Upper lobe of left lung (tissue), 4 donors: ENCODE measurements at regions not wholly inside any gene's neighbourhood (a gene's known extent, or its start where the extent isn't known, plus 50 kb on each side); places are given as distances from the start of the nearest gene placed in this dataset.

Experiments used
- CTCF ChIP-seq, 6 experiments: fragments of 450-650 bp in 4 of 6; fragments of 200-600 bp in 2 of 6; sonication (generic) in 2 of 6; IDR thresholded peaks; one replicate each; pipeline ENCODE4 v1.5.1; 2016 to 2019; ENCODE audit warnings: antibody characterized with exemption in 6 of 6
- EP300 ChIP-seq, 4 donors: sonication (generic); formaldehyde crosslinking; IDR thresholded peaks; one replicate each; pipeline ENCODE4 v1.5.1; 2017; ENCODE audit warnings: antibody characterized with exemption in 4 of 4, control low read depth in 2 of 4
- POLR2A ChIP-seq, 4 donors: fragments of 450-650 bp; IDR thresholded peaks; one replicate each; pipeline ENCODE4 v1.5.1; 2016 to 2017; ENCODE audit warnings: antibody characterized with exemption in 4 of 4, mild to moderate bottlenecking in 2 of 4
- POLR2AphosphoS5 ChIP-seq, 2 donors: sonication (generic); formaldehyde crosslinking; IDR thresholded peaks; one replicate each; pipeline ENCODE4 v1.5.1; 2017; ENCODE audit warnings: antibody characterized with exemption in 2 of 2

GRCh38 chr14:89578156-89578555 is 161.1 kb upstream of the FOXN3 start:
- TF ChIP-seq CTCF (IDR thresholded peaks at IDR 0.05) (no peak), POLR2AphosphoS5 (IDR thresholded peaks at IDR 0.05) (no peak), POLR2A (IDR thresholded peaks at IDR 0.05) (no peak), EP300 (IDR thresholded peaks at IDR 0.05) (no peak)
